BLaER1 treated with 17β-estradiol and CSF1 and Interleukin-3, amounts not matched to agents 10 nM and 100 nM (cell line): ENCODE measurements at regions not wholly inside any gene's neighbourhood (a gene's known extent, or its start where the extent isn't known, plus 50 kb on each side); places are given as distances from the start of the nearest gene placed in this dataset.

Source experiments
- H3K27ac ChIP-seq, 11 experiments: shearing (Covaris generic); formaldehyde crosslinking; 2 replicates each; pipeline ENCODE4 v1.8.1; 2022
- H3K27me3 ChIP-seq, 11 experiments: shearing (Covaris generic); formaldehyde crosslinking; 2 replicates each; pipeline ENCODE4 v1.8.1; 2022
- H3K36me3 ChIP-seq, 11 experiments: shearing (Covaris generic); formaldehyde crosslinking; 2 replicates each; pipeline ENCODE4 v1.8.1; 2022
- H3K4me1 ChIP-seq, 10 experiments: shearing (Covaris generic); formaldehyde crosslinking; 2 replicates each; pipeline ENCODE4 v1.8.1; 2022
- H3K4me2 ChIP-seq, 11 experiments: shearing (Covaris generic); formaldehyde crosslinking; 2 replicates each; pipeline ENCODE4 v1.8.1; 2022
- H3K4me3 ChIP-seq, 10 experiments: shearing (Covaris generic); formaldehyde crosslinking; 2 replicates each; pipeline ENCODE4 v1.8.1; 2022
- H3K9ac ChIP-seq, 11 experiments: shearing (Covaris generic); formaldehyde crosslinking; 2 replicates each; pipeline ENCODE4 v1.8.1; 2022
- H3K9me3 ChIP-seq, 11 experiments: shearing (Covaris generic); formaldehyde crosslinking; replicated peaks in 1 of 11; 2 replicates each; pipeline ENCODE4 v1.8.1; 2022
- H4K20me1 ChIP-seq, 11 experiments: shearing (Covaris generic); formaldehyde crosslinking; 2 replicates each; pipeline ENCODE4 v1.8.1; 2022
- Cebpa-rat ChIP-seq, 11 experiments: shearing (Covaris generic); IDR thresholded peaks; 2 replicates each; pipeline ENCODE4 v1.8.1; 2022

- Histone ChIP-seq H3K9me3 (no peaks in the 10 kb centered on the region), H3K27ac (no peak overlapping the region), H3K36me3 (no peaks in the 10 kb centered on the region), H3K4me2 (0 out of 22 replicates have a peak overlapping the region, but pooled peaks of 2 of the 11 experiments have one; percentile 16 to 18), H3K4me1 (no peaks in the 10 kb centered on the region), H3K9ac (no peak overlapping the region), H3K27me3 (peaks cover 0 to 28% (median 0%) of the 10 kb centered on the region in 11 experiments; a peak in 2 of 22 replicates), H4K20me1 (no peaks in the 10 kb centered on the region), H3K4me3 (no peak overlapping the region)
- TF ChIP-seq Cebpa-rat (IDR thresholded peaks at IDR 0.05), result no peak
These were observed 203.0 kb downstream of the PLPP3 start for GRCh38 chr1:56376188-56376984.

- Histone ChIP-seq H3K4me2 (no peak overlapping the region), H4K20me1 (no peaks in the 10 kb centered on the region), H3K9ac (no peak overlapping the region), H3K27ac (no peak overlapping the region), H3K4me3 (no peak overlapping the region), H3K36me3 (no peaks in the 10 kb centered on the region), H3K9me3 (no peaks in the 10 kb centered on the region), H3K27me3 (peaks cover 0 to 28% (median 0%) of the 10 kb centered on the region in 11 experiments; a peak in 2 of 22 replicates), H3K4me1 (no peaks in the 10 kb centered on the region)
- no peak for TF ChIP-seq Cebpa-rat (IDR thresholded peaks at IDR 0.05)
These were observed 204.0 kb downstream of the PLPP3 start for GRCh38 chr1:56375326-56375804.

- no peaks in the 10 kb centered on the region for H4K20me1 ChIP-seq
- no peak overlapping the region for H3K4me3 ChIP-seq
- no peaks in the 10 kb centered on the region for H3K4me1 ChIP-seq
- H3K9ac ChIP-seq, result no peak overlapping the region
- no peak overlapping the region for H3K4me2 ChIP-seq
- peaks cover 0 to 27% (median 0%) of the 10 kb centered on the region in 11 experiments; a peak in 2 of 22 replicates for H3K27me3 ChIP-seq
- no peak for TF ChIP-seq Cebpa-rat (IDR thresholded peaks at IDR 0.05)
- no peaks in the 10 kb centered on the region for H3K9me3 ChIP-seq
- H3K27ac ChIP-seq, result no peak overlapping the region
- no peaks in the 10 kb centered on the region for H3K36me3 ChIP-seq
These were observed 205.1 kb downstream of the PLPP3 start for GRCh38 chr1:56374026-56374974.

GRCh38 chr1:56370513-56370912, 208.8 kb downstream of the PLPP3 start:
- Histone ChIP-seq H3K4me2 (no peak overlapping the region), H3K4me3 (no peak overlapping the region), H3K27ac (no peak overlapping the region)

GRCh38 chr1:56363007-56363770, 216.2 kb downstream of the PLPP3 start:
- H3K27me3 ChIP-seq, result no peaks in the 10 kb centered on the region
- no peak overlapping the region for H3K4me3 ChIP-seq
- no peaks in the 10 kb centered on the region for H3K9me3 ChIP-seq
- no peak overlapping the region for H3K27ac ChIP-seq
- no peaks in the 10 kb centered on the region for H4K20me1 ChIP-seq
- no peak overlapping the region for H3K9ac ChIP-seq
- H3K4me1 ChIP-seq, result peaks cover 0 to 2% (median 0%) of the 10 kb centered on the region in 10 experiments; a peak in 4 of 20 replicates
- H3K36me3 ChIP-seq, result no peaks in the 10 kb centered on the region
- H3K4me2 ChIP-seq, result no peak overlapping the region
- no peak for TF ChIP-seq Cebpa-rat (IDR thresholded peaks at IDR 0.05)

More at GRCh38 chr1:56370513-56370912, 208.8 kb downstream of the PLPP3 start:
- Histone ChIP-seq H3K4me1 (no peaks in the 10 kb centered on the region), H3K27me3 (peaks cover 0 to 10% (median 0%) of the 10 kb centered on the region in 11 experiments; a peak in 2 of 22 replicates), H3K36me3 (no peaks in the 10 kb centered on the region), H3K9me3 (no peaks in the 10 kb centered on the region), H4K20me1 (no peaks in the 10 kb centered on the region), H3K9ac (no peak overlapping the region)
- TF ChIP-seq Cebpa-rat (IDR thresholded peaks at IDR 0.05), result no peak

GRCh38 chr1:56360021-56360420, 219.3 kb downstream of the PLPP3 start:
- TF ChIP-seq Cebpa-rat (IDR thresholded peaks at IDR 0.05), result no peak
- peaks cover 0 to 11% (median 0%) of the 10 kb centered on the region in 10 experiments; a peak in 5 of 20 replicates for H3K4me1 ChIP-seq
- H3K9ac ChIP-seq, result no peak overlapping the region
- no peak overlapping the region for H3K27ac ChIP-seq
- H3K9me3 ChIP-seq, result no peaks in the 10 kb centered on the region
- no peaks in the 10 kb centered on the region for H4K20me1 ChIP-seq
- no peaks in the 10 kb centered on the region for H3K27me3 ChIP-seq
- H3K4me3 ChIP-seq, result no peak overlapping the region
- H3K4me2 ChIP-seq, result no peak overlapping the region
- H3K36me3 ChIP-seq, result no peaks in the 10 kb centered on the region

- H4K20me1 ChIP-seq, result no peaks in the 10 kb centered on the region
- H3K4me2 ChIP-seq, result no peak overlapping the region
- H3K27me3 ChIP-seq, result no peaks in the 10 kb centered on the region
- H3K9me3 ChIP-seq, result no peaks in the 10 kb centered on the region
- peaks cover 0 to 11% (median 0%) of the 10 kb centered on the region in 10 experiments; a peak in 5 of 20 replicates for H3K4me1 ChIP-seq
- TF ChIP-seq Cebpa-rat (IDR thresholded peaks at IDR 0.05), result no peak
- H3K36me3 ChIP-seq, result no peaks in the 10 kb centered on the region
- no peak overlapping the region for H3K27ac ChIP-seq
- no peak overlapping the region for H3K9ac ChIP-seq
- H3K4me3 ChIP-seq, result no peak overlapping the region
These were observed 220.3 kb downstream of the PLPP3 start for GRCh38 chr1:56359056-56359455.

GRCh38 chr1:56357927-56358690, 221.3 kb downstream of the PLPP3 start:
- H3K36me3 ChIP-seq, result no peaks in the 10 kb centered on the region

More at GRCh38 chr1:56357927-56358690, 221.3 kb downstream of the PLPP3 start:
- no peak overlapping the region for H3K4me3 ChIP-seq
- TF ChIP-seq Cebpa-rat (IDR thresholded peaks at IDR 0.05), result no peak
- H3K9me3 ChIP-seq, result no peaks in the 10 kb centered on the region
- H3K4me1 ChIP-seq, result peaks cover 0 to 11% (median 0%) of the 10 kb centered on the region in 10 experiments; a peak in 5 of 20 replicates
- H3K27me3 ChIP-seq, result no peaks in the 10 kb centered on the region
- no peaks in the 10 kb centered on the region for H4K20me1 ChIP-seq
- H3K9ac ChIP-seq, result no peak overlapping the region
- H3K27ac ChIP-seq, result no peak overlapping the region
- peak overlapping the region in 3 of 11 experiments; percentile 24 to 60 (median 38); a peak in 5 of 22 replicates for H3K4me2 ChIP-seq
